HUDEP-2 (cell line): ENCODE measurements at regions not wholly inside any gene's neighbourhood (a gene's known extent, or its start where the extent isn't known, plus 50 kb on each side); places are given as distances from the start of the nearest gene placed in this dataset.

Experiments used
- DNase-seq, 76 experiments: peaks; one replicate each; lab custom pipeline; 2025; ENCODE audit not compliant: unreplicated experiment in 76 of 76; lab: John Stamatoyannopoulos, UW

- DNase-seq, result no peak
These were observed 795.1 kb upstream of the HS6ST1 start for GRCh38 chr2:129113776-129114175.

- DNase-seq, result no peak
These were observed 798.8 kb upstream of the HS6ST1 start for GRCh38 chr2:129117434-129117833.

DNA sequence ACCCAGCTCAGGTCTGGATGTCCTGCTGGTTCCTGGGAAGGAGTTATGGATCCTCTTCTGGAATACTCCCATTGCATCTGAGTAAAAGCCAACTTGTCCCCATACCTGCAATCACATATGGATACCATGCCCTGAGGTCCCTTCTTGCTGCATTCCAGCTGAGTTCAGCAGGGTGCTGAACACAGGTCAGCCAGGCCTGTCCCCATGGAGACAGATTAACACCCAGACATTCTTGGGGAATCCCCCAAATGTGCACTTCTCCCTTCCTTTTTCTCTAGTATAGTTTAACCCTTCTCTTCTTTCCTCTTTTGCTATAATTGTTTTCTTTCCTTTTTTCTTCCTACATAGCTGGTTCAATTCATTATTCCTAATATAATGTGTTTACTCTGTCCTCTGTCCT is 799.6 kb upstream of the HS6ST1 start:
- DNase-seq, result no peak

- DNase-seq, result no peak
These were observed 810.4 kb upstream of the HS6ST1 start for GRCh38 chr2:129129087-129129486.

- DNase-seq, result no peak
These were observed 815.3 kb upstream of the HS6ST1 start for GRCh38 chr2:129133692-129134641.

- no peak for DNase-seq
These were observed 816.3 kb upstream of the HS6ST1 start for GRCh38 chr2:129135017-129135416.

GRCh38 chr2:129139380-129139779 is 820.7 kb upstream of the HS6ST1 start:
- DNase-seq, result no peak

GRCh38 chr2:129142465-129142864 is 823.8 kb upstream of the HS6ST1 start:
- no peak for DNase-seq

DNA sequence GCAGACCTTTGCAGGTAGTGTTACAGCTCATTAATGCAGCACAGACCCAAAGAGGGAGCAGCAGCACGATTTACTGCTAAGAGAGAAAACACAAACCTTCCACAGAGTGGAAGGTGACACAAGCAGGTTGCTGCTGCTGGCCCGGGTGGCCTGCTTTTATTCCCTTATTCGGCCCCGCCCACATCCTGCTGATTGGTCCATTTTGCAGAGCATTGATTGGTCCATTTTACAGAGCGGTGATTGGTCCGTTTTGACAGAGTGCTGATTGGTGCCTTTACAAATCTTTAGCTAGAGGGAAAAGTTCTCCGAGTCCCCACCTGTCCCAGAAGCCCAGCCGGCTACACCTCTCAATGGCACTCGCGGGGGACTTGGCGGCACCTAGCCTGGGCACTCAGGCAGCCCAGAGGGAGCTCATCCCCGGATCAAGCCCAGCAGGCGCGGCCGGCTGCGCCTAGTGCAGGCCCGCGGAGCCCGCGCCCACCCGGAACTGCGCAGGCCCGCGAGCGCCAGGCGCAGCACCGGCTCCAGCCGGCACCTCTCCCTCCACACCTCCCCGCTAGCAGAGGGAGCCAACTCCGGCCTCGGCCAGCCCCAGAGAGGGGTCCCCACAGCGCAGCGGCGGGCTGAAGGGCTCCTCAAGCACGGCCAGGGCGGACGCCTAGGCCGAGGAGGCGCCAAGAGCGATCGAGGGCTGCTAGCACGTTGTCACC is 825.6 kb upstream of the HS6ST1 start:
- no peak for DNase-seq

DNA sequence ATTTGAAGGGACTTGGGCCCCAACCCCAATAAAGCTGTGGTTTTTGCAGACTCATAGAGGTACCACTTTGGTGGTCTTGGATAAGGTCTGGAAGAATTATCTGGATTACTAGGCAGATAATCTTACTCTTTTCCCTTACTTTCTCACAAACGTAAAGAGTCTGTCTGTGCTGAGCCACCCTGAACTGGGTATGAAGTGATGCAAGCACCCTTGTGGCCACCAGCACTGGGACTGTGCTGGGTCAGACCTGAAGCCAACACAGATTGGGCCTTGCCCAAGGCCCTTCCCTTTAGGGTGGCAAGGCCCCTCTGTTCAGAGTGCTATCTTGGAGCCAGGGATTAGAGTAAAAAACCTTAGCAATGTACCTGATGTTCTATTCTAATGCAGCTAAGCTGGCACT is 827.0 kb upstream of the RAB6C start:
- DNase-seq, result no peak

- DNase-seq, result no peak
These were observed 818.6 kb upstream of the RAB6C start for GRCh38 chr2:129160879-129161278.

- DNase-seq, result no peak
These were observed 815.1 kb upstream of the RAB6C start for GRCh38 chr2:129164220-129164949.

GRCh38 chr2:129165006-129165405 is 814.5 kb upstream of the RAB6C start:
- no peak for DNase-seq

GRCh38 chr2:129167456-129167855 is 812.0 kb upstream of the RAB6C start:
- no peak for DNase-seq

- DNase-seq, result no peak
These were observed 808.9 kb upstream of the RAB6C start for GRCh38 chr2:129170570-129170969.

GRCh38 chr2:129174143-129174542 is 805.3 kb upstream of the RAB6C start:
- DNase-seq, result no peak

GRCh38 chr2:129175051-129175450 is 804.4 kb upstream of the RAB6C start:
- DNase-seq, result no peak

GRCh38 chr2:129176375-129176774 is 803.1 kb upstream of the RAB6C start:
- no peak for DNase-seq

DNA sequence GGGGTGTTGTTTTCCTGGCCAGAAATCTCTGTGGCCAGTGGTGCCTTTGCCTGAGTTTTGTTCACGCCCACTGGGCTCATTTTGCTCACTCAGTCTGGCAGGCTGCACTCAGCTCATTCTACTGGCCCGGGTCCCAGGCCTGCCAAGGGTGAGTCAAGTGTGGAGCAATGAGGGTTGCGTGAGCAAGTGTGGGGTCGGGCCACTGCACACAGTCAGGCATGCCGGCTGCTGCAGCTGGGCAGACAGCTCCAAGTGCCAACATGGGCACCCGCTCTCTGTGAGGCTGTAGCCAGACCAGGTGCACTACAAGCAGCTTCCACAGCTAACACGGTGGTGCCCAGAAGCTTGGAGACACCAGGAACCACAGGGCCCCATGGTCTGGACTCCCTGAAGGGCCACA is 801.1 kb upstream of the RAB6C start:
- no peak for DNase-seq

- no peak for DNase-seq
These were observed 800.3 kb upstream of the RAB6C start for GRCh38 chr2:129179199-129179598.

GRCh38 chr2:129180124-129180716 is 799.2 kb upstream of the RAB6C start:
- DNase-seq, result no peak
